ENCODE measurements at regions not wholly inside any gene's neighbourhood (a gene's known extent, or its start where the extent isn't known, plus 50 kb on each side); places are given as distances from the start of the nearest gene placed in this dataset.
A peak's percentile ranks its signal among the peaks of the same experiment; 100 is the strongest.

- TF ChIP-seq CTCF (IDR thresholded peaks at IDR 0.05; ENCODE audit: borderline replicate concordance, insufficient read depth, low read depth, low read length), result no peak
- no peak overlapping the region for H3K4me3 ChIP-seq (ENCODE audit: low read depth, low read length)
These were observed 165.4 kb upstream of the DCBLD2 start for GRCh38 chr3:99066863-99067262.

- no peak for TF ChIP-seq CTCF (IDR thresholded peaks at IDR 0.05; ENCODE audit: borderline replicate concordance, insufficient read depth, low read depth, low read length)
- no peak overlapping the region for H3K4me3 ChIP-seq (ENCODE audit: low read depth, low read length)
These were observed 147.7 kb upstream of the DCBLD2 start for GRCh38 chr3:99049164-99049563.

- TF ChIP-seq CTCF (IDR thresholded peaks at IDR 0.05; ENCODE audit: borderline replicate concordance, insufficient read depth, low read depth, low read length), result no peak
- no peak overlapping the region for H3K4me3 ChIP-seq (ENCODE audit: low read depth, low read length)
These were observed 140.3 kb upstream of the DCBLD2 start for GRCh38 chr3:99041747-99042146.

- TF ChIP-seq CTCF (IDR thresholded peaks at IDR 0.05; ENCODE audit: borderline replicate concordance, insufficient read depth, low read depth, low read length), result no peak
- no peak overlapping the region for H3K4me3 ChIP-seq (ENCODE audit: low read depth, low read length)
These were observed 130.3 kb upstream of the DCBLD2 start for GRCh38 chr3:99031778-99032177.

- TF ChIP-seq CTCF (IDR thresholded peaks at IDR 0.05; ENCODE audit: borderline replicate concordance, insufficient read depth, low read depth, low read length), result peak; percentile 40; the same call in 1 of the 2 replicates
These were observed 122.2 kb upstream of the DCBLD2 start for GRCh38 chr3:99023590-99024192.

GRCh38 chr3:99021466-99021865, 120.0 kb upstream of the DCBLD2 start:
- no peak for TF ChIP-seq CTCF (IDR thresholded peaks at IDR 0.05; ENCODE audit: borderline replicate concordance, insufficient read depth, low read depth, low read length)
- no peak overlapping the region for H3K4me3 ChIP-seq (ENCODE audit: low read depth, low read length)

More at GRCh38 chr3:99023590-99024192, 122.2 kb upstream of the DCBLD2 start:
- no peak overlapping the region for H3K4me3 ChIP-seq (ENCODE audit: low read depth, low read length)

GRCh38 chr3:99016452-99016851, 115.0 kb upstream of the DCBLD2 start:
- no peak for TF ChIP-seq CTCF (IDR thresholded peaks at IDR 0.05; ENCODE audit: borderline replicate concordance, insufficient read depth, low read depth, low read length)
- no peak overlapping the region for H3K4me3 ChIP-seq (ENCODE audit: low read depth, low read length)

All from GM12875 (cell line).